ENCODE measurements at regions not wholly inside any gene's neighbourhood (a gene's known extent, or its start where the extent isn't known, plus 50 kb on each side); places are given as distances from the start of the nearest gene placed in this dataset.

- no peaks in the 10 kb centered on the region for H3K9me3 Mint-ChIP-seq (ENCODE audit: low read depth)
- H3K27ac Mint-ChIP-seq = no peak overlapping the region
- TF ChIP-seq, protein P1, sequence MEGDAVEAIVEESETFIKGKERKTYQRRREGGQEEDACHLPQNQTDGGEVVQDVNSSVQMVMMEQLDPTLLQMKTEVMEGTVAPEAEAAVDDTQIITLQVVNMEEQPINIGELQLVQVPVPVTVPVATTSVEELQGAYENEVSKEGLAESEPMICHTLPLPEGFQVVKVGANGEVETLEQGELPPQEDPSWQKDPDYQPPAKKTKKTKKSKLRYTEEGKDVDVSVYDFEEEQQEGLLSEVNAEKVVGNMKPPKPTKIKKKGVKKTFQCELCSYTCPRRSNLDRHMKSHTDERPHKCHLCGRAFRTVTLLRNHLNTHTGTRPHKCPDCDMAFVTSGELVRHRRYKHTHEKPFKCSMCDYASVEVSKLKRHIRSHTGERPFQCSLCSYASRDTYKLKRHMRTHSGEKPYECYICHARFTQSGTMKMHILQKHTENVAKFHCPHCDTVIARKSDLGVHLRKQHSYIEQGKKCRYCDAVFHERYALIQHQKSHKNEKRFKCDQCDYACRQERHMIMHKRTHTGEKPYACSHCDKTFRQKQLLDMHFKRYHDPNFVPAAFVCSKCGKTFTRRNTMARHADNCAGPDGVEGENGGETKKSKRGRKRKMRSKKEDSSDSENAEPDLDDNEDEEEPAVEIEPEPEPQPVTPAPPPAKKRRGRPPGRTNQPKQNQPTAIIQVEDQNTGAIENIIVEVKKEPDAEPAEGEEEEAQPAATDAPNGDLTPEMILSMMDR (IDR thresholded peaks at IDR 0.05; ENCODE audit: unreplicated experiment) = no peak
- DNase-seq (ENCODE audit: low spot score, unreplicated experiment) = no peak
- no peaks in the 10 kb centered on the region for H3K36me3 Mint-ChIP-seq (ENCODE audit: insufficient read depth)
- H3K4me3 Mint-ChIP-seq (ENCODE audit: low read depth) = no peak overlapping the region
- H3K27me3 Mint-ChIP-seq = peaks cover 3% of the 10 kb centered on the region
- H3K4me1 Mint-ChIP-seq (ENCODE audit: low read depth) = peaks cover 7% of the 10 kb centered on the region
Measured at GRCh38 chr14:89489761-89490437, 72.9 kb upstream of the FOXN3 start.

DNA sequence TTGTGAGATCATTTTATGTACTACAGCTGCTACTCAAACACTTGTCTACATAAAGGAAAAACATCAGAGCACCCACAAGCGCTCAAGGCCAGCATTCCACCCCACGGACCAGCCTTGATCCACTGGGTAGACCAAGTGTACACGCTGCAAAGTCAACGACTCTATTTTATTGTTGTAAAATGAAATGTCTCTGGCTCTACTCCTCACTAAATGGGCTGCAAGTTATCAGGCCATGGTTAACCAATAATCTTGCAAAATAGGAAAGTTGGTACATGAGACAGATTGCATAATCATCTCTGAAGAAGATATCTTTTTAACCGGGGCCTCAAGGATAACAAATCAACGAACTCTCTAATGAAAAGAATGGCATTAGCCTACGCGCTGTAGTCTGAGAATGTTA, 69.9 kb upstream of the FOXN3 start:
- Mint-ChIP-seq H3K4me3 (ENCODE audit: low read depth) (no peak overlapping the region), H3K36me3 (ENCODE audit: insufficient read depth) (no peaks in the 10 kb centered on the region), H3K27me3 (peaks cover 3% of the 10 kb centered on the region), H3K9me3 (ENCODE audit: low read depth) (no peaks in the 10 kb centered on the region), H3K4me1 (ENCODE audit: low read depth) (no peaks in the 10 kb centered on the region), H3K27ac (no peak overlapping the region)
- TF ChIP-seq, protein P1 (IDR thresholded peaks at IDR 0.05; ENCODE audit: unreplicated experiment) = no peak
- no peak for DNase-seq (ENCODE audit: low spot score, unreplicated experiment)

DNA sequence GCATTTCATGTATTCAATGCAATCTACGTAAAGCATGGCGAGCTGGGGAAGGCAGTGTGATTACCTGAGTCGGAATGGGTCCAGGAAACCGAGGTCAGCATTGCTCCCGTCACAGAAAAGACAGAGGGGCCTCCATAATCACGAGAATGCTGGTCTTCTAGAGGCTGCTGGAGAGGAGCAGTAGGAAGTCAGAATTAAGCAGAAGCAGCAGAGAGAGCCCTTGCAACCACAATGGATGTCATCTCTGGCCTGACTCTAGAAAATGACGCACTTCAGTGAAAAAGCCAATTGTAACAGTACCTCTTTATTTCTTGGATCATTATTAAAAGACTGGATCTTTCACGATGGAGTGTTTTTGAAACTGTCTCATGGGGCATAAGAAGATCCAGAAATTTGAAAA, 69.5 kb upstream of the FOXN3 start:
- no peaks in the 10 kb centered on the region for H3K36me3 Mint-ChIP-seq (ENCODE audit: insufficient read depth)
- no peaks in the 10 kb centered on the region for H3K4me1 Mint-ChIP-seq (ENCODE audit: low read depth)
- DNase-seq (ENCODE audit: low spot score, unreplicated experiment) = no peak
- TF ChIP-seq, protein P1 (IDR thresholded peaks at IDR 0.05; ENCODE audit: unreplicated experiment) = no peak
- H3K27ac Mint-ChIP-seq = no peak overlapping the region
- peaks cover 3% of the 10 kb centered on the region for H3K27me3 Mint-ChIP-seq
- no peak overlapping the region for H3K4me3 Mint-ChIP-seq (ENCODE audit: low read depth)
- H3K9me3 Mint-ChIP-seq (ENCODE audit: low read depth) = no peaks in the 10 kb centered on the region

- Mint-ChIP-seq H3K36me3 (ENCODE audit: insufficient read depth) (no peaks in the 10 kb centered on the region), H3K4me3 (ENCODE audit: low read depth) (no peak overlapping the region)
Measured at GRCh38 chr14:89485264-89485663, 68.2 kb upstream of the FOXN3 start.

GRCh38 chr14:89484051-89484844, 67.2 kb upstream of the FOXN3 start:
- H3K9me3 Mint-ChIP-seq (ENCODE audit: low read depth) = no peaks in the 10 kb centered on the region
- no peak for DNase-seq (ENCODE audit: low spot score, unreplicated experiment)
- TF ChIP-seq, protein P1 (IDR thresholded peaks at IDR 0.05; ENCODE audit: unreplicated experiment) = no peak
- no peak overlapping the region for H3K4me3 Mint-ChIP-seq (ENCODE audit: low read depth)
- H3K4me1 Mint-ChIP-seq (ENCODE audit: low read depth) = no peaks in the 10 kb centered on the region
- H3K27ac Mint-ChIP-seq = no peak overlapping the region
- H3K27me3 Mint-ChIP-seq = no peaks in the 10 kb centered on the region
- no peaks in the 10 kb centered on the region for H3K36me3 Mint-ChIP-seq (ENCODE audit: insufficient read depth)

More at GRCh38 chr14:89485264-89485663, 68.2 kb upstream of the FOXN3 start:
- no peak overlapping the region for H3K27ac Mint-ChIP-seq
- H3K27me3 Mint-ChIP-seq = peaks cover 3% of the 10 kb centered on the region
- H3K4me1 Mint-ChIP-seq (ENCODE audit: low read depth) = no peaks in the 10 kb centered on the region
- TF ChIP-seq, protein P1 (IDR thresholded peaks at IDR 0.05; ENCODE audit: unreplicated experiment) = no peak
- H3K9me3 Mint-ChIP-seq (ENCODE audit: low read depth) = no peaks in the 10 kb centered on the region
- no peak for DNase-seq (ENCODE audit: low spot score, unreplicated experiment)
